WERI-Rb-1 (cell line): ENCODE measurements at regions not wholly inside any gene's neighbourhood (a gene's known extent, or its start where the extent isn't known, plus 50 kb on each side); places are given as distances from the start of the nearest gene placed in this dataset.

ENCODE experiments used
- DNase-seq: peaks from one replicate; pipeline ENCODE4 v3.0.0-alpha.2; 2020
- H3K27ac ChIP-seq: fragments of 250-450 bp; sonication (Bioruptor Pico); 2 replicates; pipeline ENCODE4 v1.5.1; 2020; ENCODE audit warnings: mild to moderate bottlenecking, moderate library complexity
- H3K27me3 ChIP-seq: fragments of 250-450 bp; sonication (Bioruptor Pico); 2 replicates; pipeline ENCODE4 v1.5.1; 2021; ENCODE audit warnings: mild to moderate bottlenecking, low read depth, moderate library complexity; ENCODE audit not compliant: insufficient read depth, severe bottlenecking
- H3K36me3 ChIP-seq: fragments of 250-450 bp; sonication (Bioruptor Pico); 2 replicates; pipeline ENCODE4 v1.5.1; 2020; ENCODE audit warnings: mild to moderate bottlenecking, moderate library complexity
- H3K4me3 ChIP-seq: 2 replicates; pipeline ENCODE4 v1.5.1; 2011; ENCODE audit warnings: low read depth, mild to moderate bottlenecking, control low read depth, low read length
- H3K9me3 ChIP-seq: fragments of 250-450 bp; sonication (Bioruptor Pico); 2 replicates; pipeline ENCODE4 v1.5.1; 2021; ENCODE audit warnings: mild to moderate bottlenecking, moderate library complexity; ENCODE audit not compliant: severe bottlenecking
- TF ChIP-seq, protein P1 (sequence below): IDR thresholded peaks from 2 replicates; pipeline ENCODE4 v1.5.1; 2011; ENCODE audit warnings: low read depth, mild to moderate bottlenecking, control low read depth, inconsistent platforms, low read length

DNA sequence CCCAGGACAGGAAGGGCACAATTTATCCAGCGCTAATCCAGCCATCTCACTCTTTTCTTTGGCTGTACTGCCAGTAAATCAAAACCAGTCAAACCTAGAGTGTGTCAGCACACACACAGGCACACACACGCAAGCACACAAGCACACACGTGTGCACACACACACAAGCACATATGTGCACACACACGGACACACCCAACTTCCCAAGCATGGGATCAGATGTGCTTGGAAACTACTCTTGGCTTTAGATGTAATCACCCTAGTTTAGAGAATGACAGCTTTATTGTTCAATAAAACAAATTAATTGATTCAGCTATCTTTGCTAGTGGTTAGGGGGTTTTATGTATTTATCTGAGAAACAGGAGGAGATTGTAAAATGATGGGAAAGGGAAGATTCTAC is 615.0 kb upstream of the MKI67 start:
- DNase-seq, result no peak
- H3K36me3 ChIP-seq, result no peaks in the 10 kb centered on the region

DNA sequence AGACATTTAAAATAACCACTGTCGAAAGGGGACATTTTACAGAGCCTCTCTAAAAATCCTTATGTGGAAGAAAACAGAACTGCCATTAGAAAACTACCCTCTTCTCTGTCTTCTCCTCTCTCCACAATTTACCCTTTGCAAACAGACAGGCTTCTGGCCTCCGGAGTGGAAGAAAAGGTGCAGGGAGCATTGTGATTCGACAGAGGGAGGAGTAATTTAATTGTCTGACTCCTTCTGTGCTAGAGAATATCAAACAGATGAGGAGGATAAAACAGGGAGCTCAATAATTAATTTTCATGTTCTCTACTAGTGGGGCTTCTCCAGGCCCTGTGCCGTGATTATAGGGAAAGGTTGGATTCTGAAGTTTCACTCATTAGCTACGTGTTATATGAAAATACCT is 615.5 kb upstream of the MKI67 start:
- Histone ChIP-seq H3K9me3 (no peaks in the 10 kb centered on the region), H3K4me3 (no peak overlapping the region), H3K27me3 (peaks cover 8% of the 10 kb centered on the region), H3K36me3 (no peaks in the 10 kb centered on the region), H3K27ac (no peak overlapping the region)
- TF ChIP-seq, protein P1, sequence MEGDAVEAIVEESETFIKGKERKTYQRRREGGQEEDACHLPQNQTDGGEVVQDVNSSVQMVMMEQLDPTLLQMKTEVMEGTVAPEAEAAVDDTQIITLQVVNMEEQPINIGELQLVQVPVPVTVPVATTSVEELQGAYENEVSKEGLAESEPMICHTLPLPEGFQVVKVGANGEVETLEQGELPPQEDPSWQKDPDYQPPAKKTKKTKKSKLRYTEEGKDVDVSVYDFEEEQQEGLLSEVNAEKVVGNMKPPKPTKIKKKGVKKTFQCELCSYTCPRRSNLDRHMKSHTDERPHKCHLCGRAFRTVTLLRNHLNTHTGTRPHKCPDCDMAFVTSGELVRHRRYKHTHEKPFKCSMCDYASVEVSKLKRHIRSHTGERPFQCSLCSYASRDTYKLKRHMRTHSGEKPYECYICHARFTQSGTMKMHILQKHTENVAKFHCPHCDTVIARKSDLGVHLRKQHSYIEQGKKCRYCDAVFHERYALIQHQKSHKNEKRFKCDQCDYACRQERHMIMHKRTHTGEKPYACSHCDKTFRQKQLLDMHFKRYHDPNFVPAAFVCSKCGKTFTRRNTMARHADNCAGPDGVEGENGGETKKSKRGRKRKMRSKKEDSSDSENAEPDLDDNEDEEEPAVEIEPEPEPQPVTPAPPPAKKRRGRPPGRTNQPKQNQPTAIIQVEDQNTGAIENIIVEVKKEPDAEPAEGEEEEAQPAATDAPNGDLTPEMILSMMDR, result no peak
- DNase-seq, result no peak

More for the DNA sequence above, 615.0 kb upstream of the MKI67 start:
- Histone ChIP-seq H3K27ac (no peak overlapping the region), H3K9me3 (no peaks in the 10 kb centered on the region), H3K27me3 (peaks cover 8% of the 10 kb centered on the region), H3K4me3 (no peak overlapping the region)
- TF ChIP-seq, protein P1, result no peak

GRCh38 chr10:128744092-128744491 is 617.9 kb upstream of the MKI67 start:
- Histone ChIP-seq H3K4me3 (no peak overlapping the region), H3K9me3 (no peaks in the 10 kb centered on the region), H3K27me3 (peaks cover 8% of the 10 kb centered on the region), H3K27ac (no peak overlapping the region), H3K36me3 (no peaks in the 10 kb centered on the region)
- no peak for DNase-seq
- TF ChIP-seq, protein P1, result no peak

- Histone ChIP-seq H3K27ac (no peak overlapping the region), H3K9me3 (no peaks in the 10 kb centered on the region), H3K4me3 (no peak overlapping the region), H3K36me3 (no peaks in the 10 kb centered on the region), H3K27me3 (peaks cover 8% of the 10 kb centered on the region)
- DNase-seq, result no peak
- TF ChIP-seq, protein P1, result no peak
Measured at GRCh38 chr10:128744811-128745305, 618.6 kb upstream of the MKI67 start.

DNA sequence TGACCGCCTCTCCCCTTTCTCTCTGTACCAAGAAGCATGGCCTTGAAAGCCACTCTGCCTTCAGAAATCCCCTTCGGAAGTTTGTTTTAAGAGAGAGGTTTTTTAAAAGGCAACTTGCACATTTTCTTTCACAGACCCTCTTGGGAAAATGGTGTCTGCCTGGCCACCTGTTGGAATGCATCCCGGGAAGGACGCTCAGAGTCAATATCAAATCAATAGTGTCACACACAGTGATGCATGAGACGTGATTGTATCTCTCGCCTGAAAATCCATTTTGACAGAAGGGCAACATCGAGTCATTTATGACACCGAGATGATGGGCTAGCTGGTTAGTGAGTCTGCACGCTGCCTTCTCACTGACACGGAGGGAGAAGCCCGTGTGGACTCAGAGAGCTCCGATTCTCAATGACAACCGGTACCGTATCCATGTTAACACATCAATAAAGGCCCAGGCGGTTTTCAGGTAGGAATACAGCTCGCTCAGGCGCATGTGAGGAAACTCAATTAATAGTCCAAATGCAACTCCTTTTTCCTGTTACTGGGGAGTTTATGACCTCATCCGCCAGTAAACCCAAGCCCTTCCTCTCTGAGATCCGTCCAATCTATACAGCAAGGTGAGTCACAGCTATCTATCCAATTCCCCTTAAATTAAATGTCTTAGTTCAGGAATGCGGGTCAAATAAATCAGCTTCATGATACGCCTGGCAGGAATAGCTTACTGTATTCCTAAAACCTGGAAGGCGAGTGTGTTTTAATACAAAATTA is 621.5 kb upstream of the MKI67 start:
- H3K36me3 ChIP-seq, result no peaks in the 10 kb centered on the region
- TF ChIP-seq, protein P1, result no peak
- no peak for DNase-seq
- H3K4me3 ChIP-seq, result no peak overlapping the region
- peaks cover 8% of the 10 kb centered on the region for H3K27me3 ChIP-seq
- H3K9me3 ChIP-seq, result peaks cover 2% of the 10 kb centered on the region
- H3K27ac ChIP-seq, result no peak overlapping the region
